HUES64 (cell line): ENCODE measurements at regions not wholly inside any gene's neighbourhood (a gene's known extent, or its start where the extent isn't known, plus 50 kb on each side); places are given as distances from the start of the nearest gene placed in this dataset.

Experiments
- H3K27ac ChIP-seq: 2 replicates; pipeline ENCODE4 v1.7.0; 2013; ENCODE audit warnings: low read depth, low read length, inconsistent platforms
- H3K27me3 ChIP-seq: 2 replicates; pipeline ENCODE4 v1.6.1; 2013; ENCODE audit warnings: mild to moderate bottlenecking, low read length; ENCODE audit not compliant: insufficient read depth
- H3K36me3 ChIP-seq: 2 replicates; pipeline ENCODE4 v1.6.1; 2013; ENCODE audit warnings: mild to moderate bottlenecking, low read length; ENCODE audit not compliant: insufficient read depth
- H3K4me1 ChIP-seq: 2 replicates; pipeline ENCODE4 v1.6.1; 2013; ENCODE audit warnings: mild to moderate bottlenecking, low read length, moderate library complexity; ENCODE audit not compliant: insufficient read depth
- H3K4me3 ChIP-seq: 2 replicates; pipeline ENCODE4 v1.5.1; 2013; ENCODE audit warnings: mild to moderate bottlenecking, low read length, moderate library complexity
- H3K9ac ChIP-seq: 2 replicates; pipeline ENCODE4 v1.6.1; 2013; ENCODE audit warnings: mild to moderate bottlenecking, low read depth, low read length
- H3K9me3 ChIP-seq: 2 replicates; pipeline ENCODE4 v1.6.1; 2013; ENCODE audit warnings: low read depth, low read length; ENCODE audit not compliant: insufficient read depth
- WGBS: fragments of 150-250, 120-280 bp; methylation state at CpG from one replicate; pipeline ENCODE4 v1.1.7; 2013; ENCODE audit warnings: missing lambda C conversion rate; 5-methylcytosine and 5-hydroxymethylcytosine counted together

DNA sequence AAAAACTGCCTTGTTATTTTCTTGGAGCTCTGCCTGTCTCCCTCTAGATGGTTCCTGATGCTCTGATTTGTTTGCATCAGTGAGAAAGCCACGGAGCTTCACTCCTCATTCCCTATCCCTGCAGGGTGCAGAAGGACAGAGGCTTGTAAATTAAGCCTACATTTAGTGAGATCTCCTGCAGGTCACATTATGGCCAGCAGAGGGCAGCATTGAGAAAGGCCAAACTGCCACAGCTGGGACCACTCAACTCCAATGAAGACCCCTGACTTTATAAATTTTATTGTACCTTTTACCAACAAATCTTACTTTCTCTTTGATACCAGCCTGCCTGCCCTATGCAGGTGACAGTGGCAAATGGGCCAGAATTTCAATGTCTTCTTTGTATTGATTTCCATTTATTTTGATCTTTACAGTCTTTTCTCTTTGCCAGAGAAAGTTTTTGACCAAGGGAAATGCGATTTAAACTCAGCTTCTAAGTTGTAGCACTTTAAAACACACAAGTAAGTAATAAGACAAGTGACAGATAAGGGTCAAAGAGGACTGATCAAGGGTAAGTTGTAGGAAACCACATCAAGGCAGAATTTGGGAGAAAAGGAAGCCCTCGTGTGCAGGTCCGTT lies 1029.1 kb upstream of the KLHL29 start:
- Histone ChIP-seq H3K27ac (no peak overlapping the region), H3K4me1 (peaks cover 20% of the 10 kb centered on the region; the same call in 1 of the 2 replicates)

GRCh38 chr2:22359071-22359672 lies 1025.8 kb upstream of the KLHL29 start:
- WGBS: 57% methylated on average over 2 of the region's 2 CpGs
- Histone ChIP-seq H3K9me3 (no peaks in the 10 kb centered on the region), H3K4me1 (peaks cover 24% of the 10 kb centered on the region; the same call in 1 of the 2 replicates), H3K27me3 (no peaks in the 10 kb centered on the region), H3K9ac (no peak overlapping the region), H3K4me3 (no peak overlapping the region), H3K27ac (no peak overlapping the region), H3K36me3 (no peaks in the 10 kb centered on the region)

More for the DNA sequence above, 1029.1 kb upstream of the KLHL29 start:
- 65% methylated on average over 4 of the region's 4 CpGs for WGBS
- no peaks in the 10 kb centered on the region for H3K36me3 ChIP-seq
- no peaks in the 10 kb centered on the region for H3K27me3 ChIP-seq
- H3K4me3 ChIP-seq: no peak overlapping the region
- H3K9ac ChIP-seq: no peak overlapping the region
- no peaks in the 10 kb centered on the region for H3K9me3 ChIP-seq

DNA sequence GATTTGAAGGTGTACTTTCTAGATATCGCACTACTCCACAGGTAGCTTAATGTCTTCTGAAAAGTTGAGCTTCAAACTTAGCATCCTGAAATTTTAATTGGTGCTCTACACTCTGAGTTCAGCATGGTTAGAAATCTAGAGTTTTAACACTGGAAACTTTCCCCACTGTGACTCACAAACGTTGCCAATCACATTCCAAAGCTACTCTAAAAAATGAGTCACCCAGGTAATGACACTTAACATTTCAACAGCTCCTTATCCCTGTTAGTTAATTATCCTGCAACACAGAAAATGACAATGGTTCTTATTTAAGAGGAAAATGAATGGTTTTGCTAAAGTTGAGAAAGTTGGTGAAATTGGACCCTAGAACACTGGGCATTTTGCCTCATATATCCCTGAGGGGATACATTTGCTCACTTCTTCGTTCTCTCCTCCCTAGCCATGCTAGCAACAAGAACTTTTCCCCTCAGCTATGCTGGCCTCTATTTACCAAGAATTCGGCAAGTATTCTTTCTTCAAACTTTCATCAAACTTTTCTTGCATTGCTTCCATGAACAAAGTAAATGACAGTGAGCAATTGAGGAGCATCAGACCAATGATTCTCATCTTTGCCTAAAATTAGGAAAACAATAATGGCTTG lies 1024.1 kb upstream of the KLHL29 start:
- Histone ChIP-seq H3K27ac (no peak overlapping the region), H3K9ac (no peak overlapping the region), H3K36me3 (no peaks in the 10 kb centered on the region), H3K9me3 (no peaks in the 10 kb centered on the region), H3K4me3 (no peak overlapping the region), H3K27me3 (no peaks in the 10 kb centered on the region), H3K4me1 (peaks cover 24% of the 10 kb centered on the region; the same call in 1 of the 2 replicates)
- 71% methylated on average over 4 of the region's 4 CpGs for WGBS

GRCh38 chr2:22361571-22361970 lies 1023.4 kb upstream of the KLHL29 start:
- Histone ChIP-seq H3K4me3 (no peak overlapping the region), H3K4me1 (peaks cover 24% of the 10 kb centered on the region; the same call in 1 of the 2 replicates), H3K27ac (no peak overlapping the region), H3K9ac (no peak overlapping the region), H3K9me3 (no peaks in the 10 kb centered on the region), H3K27me3 (no peaks in the 10 kb centered on the region), H3K36me3 (no peaks in the 10 kb centered on the region)
- WGBS: 100% methylated on average over 2 of the region's 2 CpGs

DNA sequence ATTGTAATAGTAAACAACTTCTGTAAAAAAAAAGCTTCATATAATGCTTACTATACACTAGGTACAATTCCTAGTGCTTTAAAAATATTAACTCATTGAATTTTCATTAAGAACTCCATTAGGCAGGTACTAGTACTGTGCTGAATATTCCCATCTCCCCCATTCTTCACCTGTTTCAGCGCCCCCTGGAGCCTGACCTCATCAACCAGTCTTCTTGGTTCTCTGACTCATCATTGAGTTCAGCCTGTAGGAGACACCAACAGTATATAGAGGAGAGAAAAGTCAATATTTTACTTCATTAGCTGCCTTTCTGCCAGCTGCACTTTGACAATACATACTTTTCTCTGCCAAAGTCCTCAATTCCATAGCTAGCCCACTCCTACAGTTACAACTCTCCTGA lies 1009.9 kb upstream of the KLHL29 start:
- Histone ChIP-seq H3K4me1 (peaks cover 9% of the 10 kb centered on the region; the same call in 1 of the 2 replicates), H3K9ac (no peak overlapping the region), H3K36me3 (no peaks in the 10 kb centered on the region), H3K9me3 (no peaks in the 10 kb centered on the region), H3K27me3 (no peaks in the 10 kb centered on the region), H3K27ac (no peak overlapping the region), H3K4me3 (no peak overlapping the region)
- 11% methylated on average over 1 of the region's 1 CpG for WGBS

DNA sequence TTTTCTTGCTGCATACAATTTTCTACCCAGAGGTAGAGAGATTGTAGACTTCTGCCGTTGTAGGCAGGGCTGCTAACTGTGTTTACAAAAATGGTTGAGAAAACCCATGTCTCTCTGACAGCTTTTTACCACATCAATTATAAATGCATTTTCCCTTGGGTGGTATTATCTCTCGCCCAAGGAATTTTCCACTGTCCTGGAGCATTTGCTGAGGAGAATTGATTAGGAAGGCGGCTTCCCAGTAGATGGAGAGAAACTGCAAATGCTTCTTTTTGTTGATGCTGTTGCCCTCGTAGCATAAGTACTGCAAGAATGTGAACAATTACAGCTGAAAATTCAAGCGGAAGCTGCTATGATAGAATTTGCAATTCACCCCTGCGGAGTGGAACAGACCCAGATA lies 1007.7 kb upstream of the KLHL29 start:
- Histone ChIP-seq H3K9ac (no peak overlapping the region), H3K27ac (no peak overlapping the region), H3K9me3 (no peaks in the 10 kb centered on the region), H3K36me3 (no peaks in the 10 kb centered on the region), H3K4me1 (peaks cover 14% of the 10 kb centered on the region), H3K27me3 (no peaks in the 10 kb centered on the region), H3K4me3 (no peak overlapping the region)
- WGBS: 88% methylated on average over 5 of the region's 6 CpGs

GRCh38 chr2:22382479-22383169 lies 1002.4 kb upstream of the KLHL29 start:
- Histone ChIP-seq H3K9me3 (no peaks in the 10 kb centered on the region), H3K4me1 (peaks cover 19% of the 10 kb centered on the region), H3K27ac (no peak overlapping the region), H3K27me3 (no peaks in the 10 kb centered on the region), H3K36me3 (no peaks in the 10 kb centered on the region), H3K9ac (no peak overlapping the region), H3K4me3 (no peak overlapping the region)
- 88% methylated on average over 11 of the region's 11 CpGs for WGBS

GRCh38 chr2:22397847-22398246 lies 987.1 kb upstream of the KLHL29 start:
- WGBS: 100% methylated on average over 2 of the region's 2 CpGs
- H3K4me3 ChIP-seq: no peak overlapping the region
- H3K9ac ChIP-seq: no peak overlapping the region
- no peaks in the 10 kb centered on the region for H3K36me3 ChIP-seq
- H3K9me3 ChIP-seq: no peaks in the 10 kb centered on the region
- H3K27me3 ChIP-seq: no peaks in the 10 kb centered on the region
- H3K4me1 ChIP-seq: no peaks in the 10 kb centered on the region
- H3K27ac ChIP-seq: no peak overlapping the region

- Histone ChIP-seq H3K27me3 (no peaks in the 10 kb centered on the region), H3K4me3 (no peak overlapping the region), H3K27ac (no peak overlapping the region), H3K36me3 (no peaks in the 10 kb centered on the region), H3K9ac (no peak overlapping the region), H3K4me1 (no peaks in the 10 kb centered on the region), H3K9me3 (no peaks in the 10 kb centered on the region)
- WGBS: 100% methylated on average over 1 of the region's 1 CpG
Measured at GRCh38 chr2:22403748-22404147, 981.2 kb upstream of the KLHL29 start.

DNA sequence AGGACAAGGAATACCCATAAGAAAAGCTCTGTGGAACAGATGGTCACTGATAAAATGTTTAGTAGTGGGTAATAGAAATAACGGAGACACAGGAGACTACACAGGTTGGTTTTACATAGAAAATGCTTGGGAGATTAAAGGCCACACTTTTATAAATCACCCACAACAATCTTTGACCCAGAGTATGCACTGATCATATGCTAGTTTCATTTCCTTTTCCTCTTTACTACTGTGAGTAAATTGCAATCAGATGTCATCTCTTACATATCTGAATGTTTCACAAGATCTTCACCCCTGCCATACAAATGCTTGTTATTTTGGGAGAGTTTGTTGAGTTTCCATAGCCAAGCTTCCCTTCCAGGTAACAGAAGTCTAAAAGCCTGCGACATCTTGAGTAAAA lies 978.4 kb upstream of the KLHL29 start:
- H3K4me1 ChIP-seq: no peaks in the 10 kb centered on the region
- no peaks in the 10 kb centered on the region for H3K9me3 ChIP-seq
- H3K27me3 ChIP-seq: no peaks in the 10 kb centered on the region
- H3K27ac ChIP-seq: no peak overlapping the region
- H3K9ac ChIP-seq: no peak overlapping the region
- H3K4me3 ChIP-seq: no peak overlapping the region
- no peaks in the 10 kb centered on the region for H3K36me3 ChIP-seq
- 97% methylated on average over 2 of the region's 2 CpGs for WGBS

- Histone ChIP-seq H3K4me3 (no peak overlapping the region), H3K27ac (no peak overlapping the region), H3K27me3 (no peaks in the 10 kb centered on the region), H3K9ac (no peak overlapping the region), H3K36me3 (no peaks in the 10 kb centered on the region), H3K9me3 (peaks cover 25% of the 10 kb centered on the region; the same call in 1 of the 2 replicates), H3K4me1 (no peaks in the 10 kb centered on the region)
Measured at GRCh38 chr2:22420076-22420475, 964.9 kb upstream of the KLHL29 start.
